Omental fat pad (tissue), 3 donors: ENCODE measurements at regions not wholly inside any gene's neighbourhood (a gene's known extent, or its start where the extent isn't known, plus 50 kb on each side); places are given as distances from the start of the nearest gene placed in this dataset.
A peak's percentile ranks its signal among the peaks of the same experiment; 100 is the strongest.

Experiments
- ATAC-seq: fragments of 150-250 bp; one replicate; pipeline ENCODE4 v1.9.1; 2016; ENCODE audit warnings: mild to moderate bottlenecking, moderate library complexity; ENCODE audit not compliant: low FRiP score
- DNase-seq: peaks from one replicate; pipeline ENCODE4 v3.0.0-alpha.2; 2019; ENCODE audit warnings: low spot score
- TF ChIP-seq, protein P1 (sequence below), 3 donors: fragments of 450-650 bp; IDR thresholded peaks; one replicate each; pipeline ENCODE4 v1.5.1; 2016 to 2017; ENCODE audit warnings: antibody characterized with exemption in 3 of 3, mild to moderate bottlenecking in 3 of 3, moderate library complexity in 2 of 3

DNA sequence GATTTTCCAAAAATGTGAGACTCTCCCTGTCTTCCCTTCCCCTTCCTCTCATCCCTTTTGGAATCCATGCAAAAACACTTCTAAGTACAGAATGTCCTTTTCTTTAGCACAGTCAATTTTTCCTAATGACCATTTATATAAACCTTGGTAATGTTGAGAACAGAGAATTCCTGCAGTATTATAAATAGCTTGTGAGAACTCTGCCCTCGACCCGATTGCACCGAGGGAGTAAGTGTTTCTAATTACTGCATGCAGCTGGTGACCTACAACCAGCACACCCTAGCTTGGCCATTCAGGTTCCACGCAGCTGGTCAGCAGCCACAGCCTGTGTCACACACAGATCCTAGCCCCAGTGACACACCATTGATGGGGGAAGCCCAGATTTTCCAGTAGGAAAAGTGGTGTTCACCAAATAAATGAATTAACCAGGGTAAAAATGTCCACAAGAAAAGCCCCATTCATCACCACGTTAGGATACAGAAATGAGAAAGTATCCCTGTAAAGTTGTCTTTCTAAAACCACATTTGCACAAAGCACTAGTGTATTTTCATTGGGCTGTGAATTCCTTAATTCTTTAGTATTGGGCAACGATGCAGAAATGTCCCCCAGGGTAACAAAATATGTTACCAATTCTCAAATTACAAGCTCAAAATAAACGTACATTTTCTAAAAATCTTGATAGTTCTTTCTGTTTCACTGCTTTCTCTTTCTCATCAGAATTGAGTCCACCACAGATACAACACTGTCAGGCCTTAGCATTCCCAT, 499.0 kb upstream of the KLF6 start:
- peak; percentile 62 for ATAC-seq

DNA sequence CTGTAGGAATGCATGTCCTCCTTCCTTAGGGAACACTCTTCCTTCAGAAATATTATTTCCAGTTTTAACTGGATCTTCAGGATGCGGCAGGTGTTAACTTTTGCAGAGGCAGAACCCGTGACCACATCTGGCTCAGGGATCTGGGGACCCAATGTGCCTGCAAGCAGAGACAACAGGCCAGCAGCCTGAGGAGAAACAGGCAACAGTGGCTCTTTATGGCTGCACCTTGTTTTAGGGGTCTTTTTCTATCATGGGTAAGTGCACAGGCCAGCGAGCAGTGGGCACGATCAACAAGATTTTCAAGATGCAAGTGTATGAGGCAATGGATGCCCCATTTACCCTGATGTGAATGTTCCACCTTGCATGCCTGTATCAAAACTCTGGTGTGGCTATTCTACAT, 497.5 kb upstream of the KLF6 start:
- DNase-seq: no peak
- TF ChIP-seq, protein P1, sequence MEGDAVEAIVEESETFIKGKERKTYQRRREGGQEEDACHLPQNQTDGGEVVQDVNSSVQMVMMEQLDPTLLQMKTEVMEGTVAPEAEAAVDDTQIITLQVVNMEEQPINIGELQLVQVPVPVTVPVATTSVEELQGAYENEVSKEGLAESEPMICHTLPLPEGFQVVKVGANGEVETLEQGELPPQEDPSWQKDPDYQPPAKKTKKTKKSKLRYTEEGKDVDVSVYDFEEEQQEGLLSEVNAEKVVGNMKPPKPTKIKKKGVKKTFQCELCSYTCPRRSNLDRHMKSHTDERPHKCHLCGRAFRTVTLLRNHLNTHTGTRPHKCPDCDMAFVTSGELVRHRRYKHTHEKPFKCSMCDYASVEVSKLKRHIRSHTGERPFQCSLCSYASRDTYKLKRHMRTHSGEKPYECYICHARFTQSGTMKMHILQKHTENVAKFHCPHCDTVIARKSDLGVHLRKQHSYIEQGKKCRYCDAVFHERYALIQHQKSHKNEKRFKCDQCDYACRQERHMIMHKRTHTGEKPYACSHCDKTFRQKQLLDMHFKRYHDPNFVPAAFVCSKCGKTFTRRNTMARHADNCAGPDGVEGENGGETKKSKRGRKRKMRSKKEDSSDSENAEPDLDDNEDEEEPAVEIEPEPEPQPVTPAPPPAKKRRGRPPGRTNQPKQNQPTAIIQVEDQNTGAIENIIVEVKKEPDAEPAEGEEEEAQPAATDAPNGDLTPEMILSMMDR (IDR thresholded peaks at IDR 0.05): no peak
- no peak for ATAC-seq

More for the DNA sequence above, 499.0 kb upstream of the KLF6 start:
- TF ChIP-seq, protein P1 (IDR thresholded peaks at IDR 0.05): no peak
- no peak for DNase-seq

DNA sequence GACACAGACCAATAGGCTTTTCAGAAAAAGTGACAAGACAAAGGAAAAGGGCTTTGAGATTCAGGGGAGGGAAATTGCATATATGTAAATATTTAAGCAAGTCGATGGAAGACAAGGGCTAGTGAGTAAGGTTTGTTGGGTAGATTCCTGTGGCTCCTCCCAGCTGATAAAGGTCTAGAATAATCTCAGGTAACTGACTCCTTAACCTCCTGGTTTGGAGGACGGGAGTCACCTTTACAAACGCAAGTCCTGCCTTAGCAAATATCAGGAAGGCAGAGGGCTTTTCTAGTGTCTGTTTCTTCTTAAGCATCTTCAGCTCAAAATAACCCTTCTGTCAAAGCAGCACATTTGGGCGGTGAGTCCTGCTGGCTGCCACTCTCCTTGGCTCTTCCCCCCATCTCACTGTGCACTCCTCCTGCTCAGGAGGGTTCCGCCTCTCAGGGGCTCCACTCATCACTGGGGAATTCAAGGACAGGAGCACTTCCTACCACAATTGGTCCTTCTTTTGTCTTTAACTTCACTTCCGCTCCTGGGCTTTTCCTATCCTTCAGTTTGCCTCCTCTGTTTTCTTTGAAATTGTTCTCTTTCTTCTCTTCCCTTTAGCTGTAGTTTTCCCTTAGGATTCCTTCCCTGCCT, 496.3 kb upstream of the KLF6 start:
- ATAC-seq (no peak), DNase-seq (no peak)
- TF ChIP-seq, protein P1 (IDR thresholded peaks at IDR 0.05): no peak

DNA sequence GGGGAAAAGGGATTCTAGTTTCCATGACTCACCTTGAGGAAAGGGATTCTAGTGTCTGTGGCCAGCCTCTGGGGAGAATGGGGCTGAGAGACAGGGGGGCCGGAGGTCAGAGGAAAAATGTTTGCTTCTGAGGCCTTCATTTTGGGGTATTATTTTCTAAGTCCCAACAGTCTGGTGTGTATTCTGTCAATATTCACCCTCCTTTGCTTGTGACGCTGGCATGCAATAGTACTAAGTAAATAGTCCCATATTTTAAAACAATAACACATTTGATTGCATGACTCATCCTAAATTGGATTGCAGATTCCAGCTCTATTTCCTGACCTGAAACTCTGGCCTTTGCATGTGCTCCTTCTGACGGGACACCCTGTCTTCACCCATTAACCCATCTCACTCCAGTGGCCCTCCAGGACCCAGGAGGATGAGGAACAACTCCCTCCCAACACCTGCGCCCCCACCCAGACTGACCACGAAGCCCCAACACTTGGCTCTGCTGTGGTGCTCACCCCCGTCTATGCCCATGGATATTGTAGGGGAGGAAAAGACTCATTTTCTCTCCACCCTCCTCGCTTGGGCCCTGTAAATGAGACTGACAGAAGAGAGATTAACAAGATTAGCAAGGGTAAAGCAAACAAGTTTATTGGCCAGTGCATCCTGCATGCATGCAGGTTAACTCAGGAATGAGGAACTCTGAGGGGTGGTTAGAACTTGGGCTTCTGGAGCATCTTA, 495.6 kb upstream of the KLF6 start:
- ATAC-seq (peak; percentile 22), DNase-seq (no peak)
- TF ChIP-seq, protein P1 (IDR thresholded peaks at IDR 0.05): no peak

DNA sequence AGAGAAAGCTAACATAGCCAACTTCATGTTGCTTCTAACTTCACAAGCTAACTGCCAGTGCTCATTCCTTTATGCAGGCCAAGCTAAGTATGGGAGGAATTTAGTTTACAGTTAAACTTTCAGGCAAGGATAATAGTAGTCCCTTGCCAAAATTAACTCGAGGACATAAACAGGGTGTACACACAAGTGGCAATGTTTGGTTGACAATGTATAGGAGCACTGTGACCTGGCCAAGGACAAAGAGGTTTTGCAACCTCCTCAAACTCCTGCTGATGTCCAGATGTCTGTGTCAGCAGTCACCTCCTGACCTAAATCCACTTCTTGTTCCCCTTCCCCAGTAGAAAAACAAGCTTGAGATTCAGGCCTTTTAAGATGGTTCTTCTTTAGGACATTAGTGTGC, 494.6 kb upstream of the KLF6 start:
- DNase-seq: no peak
- no peak for ATAC-seq
- TF ChIP-seq, protein P1 (IDR thresholded peaks at IDR 0.05): no peak

DNA sequence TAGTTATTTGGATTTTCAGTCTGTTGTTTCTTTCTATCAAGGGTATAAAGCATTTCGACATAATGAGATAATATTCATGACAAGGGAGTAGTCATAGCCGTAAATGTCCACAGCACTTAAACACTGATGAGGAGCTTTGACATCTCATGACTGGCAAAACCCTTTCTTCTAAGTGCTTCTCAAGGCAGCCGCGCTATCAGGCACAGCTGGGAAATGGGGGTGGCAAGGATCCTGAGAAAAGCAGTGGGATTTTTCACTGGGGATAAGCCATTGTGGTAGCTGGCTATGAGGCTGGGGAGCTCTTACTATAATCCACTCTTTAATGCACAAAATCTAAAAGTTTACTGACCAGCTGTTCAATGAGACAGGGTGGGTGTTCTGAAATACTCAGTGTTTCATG, 493.2 kb upstream of the KLF6 start:
- TF ChIP-seq, protein P1 (IDR thresholded peaks at IDR 0.05): no peak
- ATAC-seq (no peak), DNase-seq (no peak)
